HepG2 (cell line): ENCODE measurements at regions not wholly inside any gene's neighbourhood (a gene's known extent, or its start where the extent isn't known, plus 50 kb on each side); places are given as distances from the start of the nearest gene placed in this dataset.

Experiments used
- ATAC-seq: fragments of 200-7000 bp; cut with Tn5 transposase; 3 replicates; pipeline ENCODE4 v1.9.1; 2020; ENCODE audit warnings: mild to moderate bottlenecking, moderate library complexity
- BruUV-seq: library from RNA; stranded (reverse); fragments of 400-500 nt; replicated peaks from 2 replicates; lab custom pipeline; 2021; lab: Mats Ljungman, UMichigan
- CTCF ChIA-PET: fragments of 300-600 bp; formaldehyde crosslinking; extraction: SDS; loops from one replicate; lab custom pipeline; 2021; ENCODE audit warnings: low total read pairs, inconsistent platforms, low intra/inter-chr PET ratio; lab: Yijun Ruan, JAX
- POLR2A ChIA-PET: fragments of 350-600 bp; sonication (Branson Sonifier 250); formaldehyde crosslinking; loops from one replicate; lab custom pipeline; 2020; ENCODE audit warnings: antibody characterized with exemption, inconsistent platforms; lab: Yijun Ruan, JAX
- DNase-seq: peaks from one replicate; pipeline ENCODE4 v3.0.0-alpha.2; 2015; ENCODE audit warnings: low spot score
- FAIRE-seq: peaks from 3 replicates; lab custom pipeline; 2011; peaks lifted over from hg19 to GRCh38; lab: Jason Lieb, UNC
- H2AFZ ChIP-seq: one replicate; pipeline ENCODE4 v1.6.1; 2011; ENCODE audit warnings: low read length, inconsistent platforms
- H3K27ac ChIP-seq: fragments of 300-600 bp; 3 replicates; pipeline ENCODE4 v1.8.0; 2011; ENCODE audit warnings: mixed run types, mild to moderate bottlenecking, mixed read lengths, low read length, inconsistent platforms; ENCODE audit not compliant: insufficient read depth; ENCODE audit errors: extremely low read length
- H3K27me3 ChIP-seq, 2 experiments: fragments of 200-600 bp in 1 of 2; 2 replicates in 1 of 2; 3 replicates in 1 of 2; pipeline versions ENCODE4 v1.6.0 to v1.8.0; 2011; ENCODE audit warnings: low read length in 2 of 2, mild to moderate bottlenecking in 2 of 2, moderate library complexity in 2 of 2, inconsistent platforms in 1 of 2; ENCODE audit not compliant: insufficient read depth in 2 of 2, control insufficient read depth in 1 of 2
- H3K36me3 ChIP-seq, 2 experiments: fragments of 200-600 bp in 1 of 2; replicated peaks in 1 of 2; 2 replicates in 1 of 2; 3 replicates in 1 of 2; pipeline versions ENCODE4 v1.5.1 to v1.8.0; 2011; ENCODE audit warnings: low read length in 2 of 2, inconsistent platforms in 1 of 2; ENCODE audit not compliant: insufficient read depth in 2 of 2, control insufficient read depth in 1 of 2
- H3K4me1 ChIP-seq: 2 replicates; pipeline ENCODE4 v1.5.1; 2012; ENCODE audit warnings: low read length, inconsistent platforms; ENCODE audit not compliant: insufficient read depth
- H3K4me2 ChIP-seq: 2 replicates; pipeline ENCODE4 v1.6.0; 2011; ENCODE audit warnings: low read depth, low read length, inconsistent platforms
- H3K4me3 ChIP-seq, 3 experiments: fragments of 200-600 bp in 1 of 3; sonication (generic), shearing (Covaris generic) in 1 of 3; replicated peaks in 1 of 3; 2 replicates each; pipeline ENCODE4 v1.5.1; 2011 to 2016; ENCODE audit warnings: low read length in 3 of 3, inconsistent platforms in 2 of 3, low read depth in 2 of 3, mild to moderate bottlenecking in 2 of 3, control low read depth in 1 of 3, mixed read lengths in 1 of 3; ENCODE audit not compliant: insufficient read depth in 1 of 3
- H3K79me2 ChIP-seq: one replicate; pipeline ENCODE4 v1.6.1; 2011; ENCODE audit warnings: low read length, inconsistent platforms; ENCODE audit not compliant: insufficient read depth
- H3K9ac ChIP-seq: 2 replicates; pipeline ENCODE4 v1.6.0; 2011; ENCODE audit warnings: mild to moderate bottlenecking, low read depth, low read length, inconsistent platforms; ENCODE audit not compliant: insufficient read depth
- H3K9me3 ChIP-seq: 2 replicates; pipeline ENCODE4 v1.5.1; 2012; ENCODE audit warnings: mild to moderate bottlenecking, low read length
- H4K20me1 ChIP-seq: 2 replicates; pipeline ENCODE4 v1.6.0; 2011; ENCODE audit warnings: inconsistent platforms, mild to moderate bottlenecking, low read length, moderate library complexity; ENCODE audit not compliant: insufficient read depth
- HDAC6 ChIP-seq: fragments of 200-600 bp; sonication (generic); IDR thresholded peaks from 2 replicates; pipeline ENCODE4 v1.7.0; 2017; ENCODE audit warnings: mild to moderate bottlenecking, antibody characterized with exemption, low read length, low read depth
- KAT8 ChIP-seq: IDR thresholded peaks from 2 replicates; pipeline ENCODE4 v1.6.1; 2016; ENCODE audit warnings: missing genetic modification reagents, missing compliant biosample characterization
- KLF13 ChIP-seq: sonication (generic); formaldehyde crosslinking; IDR thresholded peaks from 2 replicates; pipeline ENCODE4 v1.4.0; 2020; ENCODE audit warnings: mild to moderate bottlenecking, missing genetic modification reagents
- ZNF280D ChIP-seq: sonication (generic); formaldehyde crosslinking; IDR thresholded peaks from 2 replicates; pipeline ENCODE4 v1.5.1; 2020; ENCODE audit warnings: mild to moderate bottlenecking, missing genetic modification reagents
- ZNF547 ChIP-seq: sonication (generic); formaldehyde crosslinking; IDR thresholded peaks from 2 replicates; pipeline ENCODE4 v1.5.1; 2020; ENCODE audit warnings: mild to moderate bottlenecking, missing genetic modification reagents
- WGBS: methylation state at CpG from one replicate; pipeline ENCODE4 v1.1.6; 2017; ENCODE audit warnings: low lambda C conversion rate; 5-methylcytosine and 5-hydroxymethylcytosine counted together
- in situ Hi-C: cut with HindIII; loops from 2 replicates; pipeline ENCODE4 v1.10.0; 2017; ENCODE audit warnings: low pct_unique_long_range_greater_than_20kb; ENCODE audit not compliant: extremely low pct_ligation_motif_present
- intact Hi-C: fragments of 100-400 bp; cut with micrococcal nuclease; formaldehyde crosslinking; loops from one replicate; pipeline ENCODE4 v1.10.0; 2022; ENCODE audit not compliant: unreplicated experiment
- TF ChIP-seq, protein P1 (sequence below): IDR thresholded peaks from 2 replicates; pipeline ENCODE4 v1.6.1; 2016; ENCODE audit warnings: low read depth, missing genetic modification reagents, missing compliant biosample characterization

DNA sequence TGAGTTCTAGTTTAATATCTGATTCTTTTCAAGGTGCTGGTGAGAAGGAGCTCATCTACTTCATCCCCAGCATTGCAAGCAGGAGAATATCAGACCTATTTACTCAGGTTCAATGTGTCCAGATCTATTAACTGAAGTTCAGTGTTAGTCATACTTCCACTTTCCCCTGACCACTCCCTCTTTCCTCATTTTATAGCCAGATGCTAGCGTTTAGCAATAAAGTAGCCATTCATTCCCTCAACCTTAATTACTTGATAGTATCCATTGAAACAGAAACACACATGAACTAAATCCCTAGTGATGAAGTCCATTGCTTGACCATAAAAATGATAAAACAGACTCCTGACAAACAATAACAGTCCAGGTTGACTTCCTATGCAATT is 60.0 kb downstream of the RPL22L1 start:
- no peak overlapping the region for H3K9ac ChIP-seq
- no peak overlapping the region for H3K27ac ChIP-seq

More for the DNA sequence above, 60.0 kb downstream of the RPL22L1 start:
- ATAC-seq (no peak), FAIRE-seq (no peak)
- Histone ChIP-seq H3K9me3 (no peaks in the 10 kb centered on the region), H3K4me1 (no peaks in the 10 kb centered on the region), H3K4me2 (no peak overlapping the region), H4K20me1 (no peaks in the 10 kb centered on the region; the same call in 1 of the 2 replicates), H3K4me3 (no peak overlapping the region), H3K79me2 (no peaks in the 10 kb centered on the region), H3K36me3 (no peaks in the 10 kb centered on the region)
- in situ Hi-C loops = loop anchor here (10.0 to 25.0 kb wide), 2 partner anchors 385 to 498 kb away; no protein-coding TSS in a partner anchor
- POLR2A ChIA-PET = no interaction called here
- 0% methylated on average over 1 of the region's 1 CpG for WGBS
- intact Hi-C loops = loop anchor here (5.0 to 10.0 kb wide), 2 partner anchors 118 to 315 kb away; no protein-coding TSS in a partner anchor
- TF ChIP-seq ZNF547 (CRISPR knock-in tag) (no peak), KAT8 (no peak), ZNF280D (CRISPR knock-in tag) (no peak), HDAC6 (no peak), KLF13 (no peak)
- TF ChIP-seq, protein P1, sequence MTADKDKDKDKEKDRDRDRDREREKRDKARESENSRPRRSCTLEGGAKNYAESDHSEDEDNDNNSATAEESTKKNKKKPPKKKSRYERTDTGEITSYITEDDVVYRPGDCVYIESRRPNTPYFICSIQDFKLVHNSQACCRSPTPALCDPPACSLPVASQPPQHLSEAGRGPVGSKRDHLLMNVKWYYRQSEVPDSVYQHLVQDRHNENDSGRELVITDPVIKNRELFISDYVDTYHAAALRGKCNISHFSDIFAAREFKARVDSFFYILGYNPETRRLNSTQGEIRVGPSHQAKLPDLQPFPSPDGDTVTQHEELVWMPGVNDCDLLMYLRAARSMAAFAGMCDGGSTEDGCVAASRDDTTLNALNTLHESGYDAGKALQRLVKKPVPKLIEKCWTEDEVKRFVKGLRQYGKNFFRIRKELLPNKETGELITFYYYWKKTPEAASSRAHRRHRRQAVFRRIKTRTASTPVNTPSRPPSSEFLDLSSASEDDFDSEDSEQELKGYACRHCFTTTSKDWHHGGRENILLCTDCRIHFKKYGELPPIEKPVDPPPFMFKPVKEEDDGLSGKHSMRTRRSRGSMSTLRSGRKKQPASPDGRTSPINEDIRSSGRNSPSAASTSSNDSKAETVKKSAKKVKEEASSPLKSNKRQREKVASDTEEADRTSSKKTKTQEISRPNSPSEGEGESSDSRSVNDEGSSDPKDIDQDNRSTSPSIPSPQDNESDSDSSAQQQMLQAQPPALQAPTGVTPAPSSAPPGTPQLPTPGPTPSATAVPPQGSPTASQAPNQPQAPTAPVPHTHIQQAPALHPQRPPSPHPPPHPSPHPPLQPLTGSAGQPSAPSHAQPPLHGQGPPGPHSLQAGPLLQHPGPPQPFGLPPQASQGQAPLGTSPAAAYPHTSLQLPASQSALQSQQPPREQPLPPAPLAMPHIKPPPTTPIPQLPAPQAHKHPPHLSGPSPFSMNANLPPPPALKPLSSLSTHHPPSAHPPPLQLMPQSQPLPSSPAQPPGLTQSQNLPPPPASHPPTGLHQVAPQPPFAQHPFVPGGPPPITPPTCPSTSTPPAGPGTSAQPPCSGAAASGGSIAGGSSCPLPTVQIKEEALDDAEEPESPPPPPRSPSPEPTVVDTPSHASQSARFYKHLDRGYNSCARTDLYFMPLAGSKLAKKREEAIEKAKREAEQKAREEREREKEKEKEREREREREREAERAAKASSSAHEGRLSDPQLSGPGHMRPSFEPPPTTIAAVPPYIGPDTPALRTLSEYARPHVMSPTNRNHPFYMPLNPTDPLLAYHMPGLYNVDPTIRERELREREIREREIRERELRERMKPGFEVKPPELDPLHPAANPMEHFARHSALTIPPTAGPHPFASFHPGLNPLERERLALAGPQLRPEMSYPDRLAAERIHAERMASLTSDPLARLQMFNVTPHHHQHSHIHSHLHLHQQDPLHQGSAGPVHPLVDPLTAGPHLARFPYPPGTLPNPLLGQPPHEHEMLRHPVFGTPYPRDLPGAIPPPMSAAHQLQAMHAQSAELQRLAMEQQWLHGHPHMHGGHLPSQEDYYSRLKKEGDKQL (CRISPR knock-in tag) = no peak
- TF ChIP-seq, all 625 proteins: peak for 0
- CTCF ChIA-PET = interaction anchor here (1.1 kb wide), 1 partner anchor 396 kb away, joined by 3 read pairs; no protein-coding TSS in a partner anchor
- no TSS peak for BruUV-seq
- Histone ChIP-seq H2AFZ (no peak overlapping the region), H3K27me3 (peaks cover 0 to 24% of the 10 kb centered on the region in 2 experiments; a peak in 1 of 5 replicates)
- no peak for DNase-seq
